Astrocyte of the cerebellum (primary cell): ENCODE measurements at regions not wholly inside any gene's neighbourhood (a gene's known extent, or its start where the extent isn't known, plus 50 kb on each side); places are given as distances from the start of the nearest gene placed in this dataset.

ENCODE experiments used
- DNase-seq: peaks from one replicate; pipeline ENCODE4 v3.0.0-alpha.2; 2011; ENCODE audit warnings: low read depth
- H3K4me3 ChIP-seq: 2 replicates; pipeline ENCODE4 v1.5.1; 2011; ENCODE audit warnings: mild to moderate bottlenecking, low read depth, low read length, moderate library complexity
- CTCF ChIP-seq: IDR thresholded peaks from 2 replicates; pipeline ENCODE4 v1.5.1; 2012; ENCODE audit warnings: low read length, low read depth, moderate library complexity, mild to moderate bottlenecking; ENCODE audit errors: missing control alignments
- in situ Hi-C: cut with HindIII; loops from 2 replicates; pipeline ENCODE4 v1.10.0; 2017; ENCODE audit warnings: low sequenced_read_pairs

- no peak overlapping the region for H3K4me3 ChIP-seq
- no peak for DNase-seq
- no peak for TF ChIP-seq CTCF
- in situ Hi-C loops: no loop called here
Measured at GRCh38 chr1:73662526-73662925, 535.5 kb downstream of the LRRIQ3 start.

DNA sequence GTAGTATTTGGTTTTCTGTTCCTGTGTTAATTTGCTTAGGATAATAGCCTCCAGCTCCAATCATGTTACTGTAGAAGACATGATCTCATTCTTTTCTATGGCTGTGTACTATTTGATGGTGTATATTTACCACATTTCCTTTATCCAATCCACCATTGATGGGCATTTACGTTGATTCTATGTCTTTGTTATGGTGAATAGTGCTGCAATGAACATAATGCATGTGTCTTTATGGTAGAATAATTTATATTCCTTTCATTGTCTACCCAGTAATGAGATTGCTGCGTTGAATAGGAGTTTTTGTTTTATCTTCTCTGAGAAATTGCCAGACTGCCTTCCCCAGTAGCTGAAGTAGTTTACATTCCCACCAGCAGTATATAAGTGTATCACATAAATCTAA, 538.8 kb downstream of the LRRIQ3 start:
- no peak for TF ChIP-seq CTCF
- DNase-seq: no peak
- H3K4me3 ChIP-seq: no peak overlapping the region
- in situ Hi-C loops: no loop called here

- TF ChIP-seq CTCF: no peak
- no peak for DNase-seq
- no peak overlapping the region for H3K4me3 ChIP-seq
- in situ Hi-C loops: no loop called here
Measured at GRCh38 chr1:73654714-73655113, 543.3 kb downstream of the LRRIQ3 start.

GRCh38 chr1:73644198-73644597, 553.8 kb downstream of the LRRIQ3 start:
- TF ChIP-seq CTCF: no peak
- in situ Hi-C loops: no loop called here
- no peak for DNase-seq
- no peak overlapping the region for H3K4me3 ChIP-seq

GRCh38 chr1:73639494-73639893, 558.5 kb downstream of the LRRIQ3 start:
- in situ Hi-C loops: no loop called here
- TF ChIP-seq CTCF: no peak
- no peak for DNase-seq
- H3K4me3 ChIP-seq: no peak overlapping the region

GRCh38 chr1:73637264-73637663, 560.7 kb downstream of the LRRIQ3 start:
- no peak for TF ChIP-seq CTCF
- DNase-seq: no peak
- no peak overlapping the region for H3K4me3 ChIP-seq
- in situ Hi-C loops: no loop called here

- no peak for TF ChIP-seq CTCF
- H3K4me3 ChIP-seq: no peak overlapping the region
- in situ Hi-C loops: no loop called here
- no peak for DNase-seq
Measured at GRCh38 chr1:73635021-73635420, 563.0 kb downstream of the LRRIQ3 start.
